ENCODE measurements at regions not wholly inside any gene's neighbourhood (a gene's known extent, or its start where the extent isn't known, plus 50 kb on each side); places are given as distances from the start of the nearest gene placed in this dataset.

DNA sequence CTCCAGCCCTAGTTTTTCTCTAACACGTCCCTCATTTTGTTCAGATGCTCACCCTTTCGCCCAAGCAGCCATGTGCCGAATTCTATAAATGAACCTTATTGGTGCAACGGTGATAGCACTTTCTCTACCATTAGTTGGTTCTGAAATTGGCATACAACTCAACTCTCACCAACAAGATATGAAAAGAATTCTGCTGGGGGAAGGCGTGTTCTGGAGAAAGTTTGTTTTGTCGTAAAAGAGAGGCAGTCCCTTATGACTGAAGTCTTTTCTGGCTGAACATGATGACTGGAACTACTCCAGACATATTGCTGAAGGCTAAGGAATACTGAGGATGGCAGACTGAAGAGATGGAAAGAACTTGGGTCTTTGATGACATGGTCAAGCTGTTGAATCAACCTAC, 91.8 kb upstream of the UBE2E2 start:
- TF ChIP-seq, protein P1, sequence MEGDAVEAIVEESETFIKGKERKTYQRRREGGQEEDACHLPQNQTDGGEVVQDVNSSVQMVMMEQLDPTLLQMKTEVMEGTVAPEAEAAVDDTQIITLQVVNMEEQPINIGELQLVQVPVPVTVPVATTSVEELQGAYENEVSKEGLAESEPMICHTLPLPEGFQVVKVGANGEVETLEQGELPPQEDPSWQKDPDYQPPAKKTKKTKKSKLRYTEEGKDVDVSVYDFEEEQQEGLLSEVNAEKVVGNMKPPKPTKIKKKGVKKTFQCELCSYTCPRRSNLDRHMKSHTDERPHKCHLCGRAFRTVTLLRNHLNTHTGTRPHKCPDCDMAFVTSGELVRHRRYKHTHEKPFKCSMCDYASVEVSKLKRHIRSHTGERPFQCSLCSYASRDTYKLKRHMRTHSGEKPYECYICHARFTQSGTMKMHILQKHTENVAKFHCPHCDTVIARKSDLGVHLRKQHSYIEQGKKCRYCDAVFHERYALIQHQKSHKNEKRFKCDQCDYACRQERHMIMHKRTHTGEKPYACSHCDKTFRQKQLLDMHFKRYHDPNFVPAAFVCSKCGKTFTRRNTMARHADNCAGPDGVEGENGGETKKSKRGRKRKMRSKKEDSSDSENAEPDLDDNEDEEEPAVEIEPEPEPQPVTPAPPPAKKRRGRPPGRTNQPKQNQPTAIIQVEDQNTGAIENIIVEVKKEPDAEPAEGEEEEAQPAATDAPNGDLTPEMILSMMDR (IDR thresholded peaks at IDR 0.05): no peak
- no peak for TF ChIP-seq POLR2AphosphoS5 (IDR thresholded peaks at IDR 0.05)
- TF ChIP-seq POLR2A (IDR thresholded peaks at IDR 0.05): no peak
